Endometrium (tissue), 2 donors: ENCODE measurements at regions not wholly inside any gene's neighbourhood (a gene's known extent, or its start where the extent isn't known, plus 50 kb on each side); places are given as distances from the start of the nearest gene placed in this dataset.
"Not testable (repeated sequence)": the region's sequence is repeated elsewhere in the genome, so short reads cannot be mapped to it uniquely, and the experiment has no call there.

Experiments
- FAIRE-seq: peaks from 2 replicates; lab custom pipeline; 2012; peaks lifted over from hg19 to GRCh38; lab: Jason Lieb, UNC
- donor health status: control.
- donor health status: control.

DNA sequence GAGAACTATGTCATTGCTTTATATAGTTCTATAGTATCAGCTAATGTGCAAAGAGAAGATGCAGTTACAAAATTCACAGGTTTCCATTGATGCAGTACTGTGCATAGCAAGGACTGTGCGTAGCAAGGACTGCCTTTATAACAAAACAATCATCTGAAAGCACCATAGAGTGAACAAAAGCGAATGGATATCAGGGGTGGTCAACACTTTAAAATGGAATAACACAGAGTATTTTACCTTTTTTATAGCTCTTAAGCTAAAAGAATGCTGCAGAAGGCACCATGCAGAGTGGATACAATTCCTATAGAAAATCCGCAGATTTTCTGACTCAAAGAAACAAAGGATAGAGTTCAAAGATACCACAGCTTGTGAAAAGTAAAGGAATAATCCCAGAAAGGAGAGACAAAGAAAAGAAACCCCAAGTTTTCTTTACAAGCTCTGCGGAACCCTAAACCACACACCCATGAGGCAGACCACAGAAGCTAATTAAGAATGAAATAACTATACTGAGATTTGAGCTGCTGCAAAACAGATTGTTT is 229.9 kb upstream of the DTNA start:
- FAIRE-seq: no peak

- FAIRE-seq: no peak
Measured at GRCh38 chr18:34482204-34482603, 227.9 kb upstream of the DTNA start.

- FAIRE-seq: no peak
Measured at GRCh38 chr18:34483198-34483597, 226.9 kb upstream of the DTNA start.

- FAIRE-seq: no peak
Measured at GRCh38 chr18:34491719-34492118, 218.4 kb upstream of the DTNA start.

GRCh38 chr18:34492652-34493051 is 217.4 kb upstream of the DTNA start:
- FAIRE-seq: no peak

DNA sequence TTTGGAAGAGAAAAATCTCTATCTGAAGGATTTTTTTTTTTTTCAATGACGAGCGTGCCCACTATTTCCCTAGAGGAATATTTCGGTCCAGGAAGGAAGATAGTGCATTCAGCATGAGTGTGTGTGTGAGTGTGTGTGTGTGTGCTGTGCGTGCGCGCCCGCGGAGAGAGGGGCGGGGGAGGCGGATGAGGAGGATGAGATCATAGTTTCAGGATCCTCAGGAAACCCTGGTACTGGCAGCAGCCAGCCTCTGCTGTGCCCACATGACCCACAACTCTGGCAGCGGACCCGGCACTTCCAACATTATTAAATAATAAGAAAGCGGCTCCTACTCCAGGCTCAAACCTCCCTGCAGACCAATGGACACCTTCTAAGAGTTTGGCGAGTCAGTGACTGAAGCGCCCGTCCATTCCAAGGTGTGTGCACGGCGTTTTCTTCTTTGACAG is 217.0 kb upstream of the DTNA start:
- FAIRE-seq: no peak

GRCh38 chr18:34493566-34494358 is 216.3 kb upstream of the DTNA start:
- no peak for FAIRE-seq

- FAIRE-seq: no peak
Measured at GRCh38 chr18:34494359-34494696, 215.8 kb upstream of the DTNA start.

DNA sequence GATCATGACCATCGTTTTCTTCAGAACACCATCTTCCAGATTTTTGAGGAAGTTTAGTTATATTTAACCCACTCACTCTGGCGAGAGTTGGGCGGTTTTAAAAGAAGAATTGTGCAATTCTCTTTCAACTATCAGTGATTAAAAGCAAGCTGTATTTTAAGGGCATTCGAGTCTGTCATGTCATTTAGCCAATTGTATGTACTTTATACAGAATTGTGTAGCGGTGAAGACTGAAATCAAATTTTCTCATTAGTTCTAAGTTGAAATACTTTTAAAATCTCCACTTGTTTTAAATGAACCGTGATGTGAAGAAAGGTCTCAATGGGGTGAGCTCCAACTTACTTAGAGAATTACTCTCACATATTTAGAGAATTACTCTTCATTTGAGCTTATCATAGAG is 214.6 kb upstream of the DTNA start:
- no peak for FAIRE-seq

DNA sequence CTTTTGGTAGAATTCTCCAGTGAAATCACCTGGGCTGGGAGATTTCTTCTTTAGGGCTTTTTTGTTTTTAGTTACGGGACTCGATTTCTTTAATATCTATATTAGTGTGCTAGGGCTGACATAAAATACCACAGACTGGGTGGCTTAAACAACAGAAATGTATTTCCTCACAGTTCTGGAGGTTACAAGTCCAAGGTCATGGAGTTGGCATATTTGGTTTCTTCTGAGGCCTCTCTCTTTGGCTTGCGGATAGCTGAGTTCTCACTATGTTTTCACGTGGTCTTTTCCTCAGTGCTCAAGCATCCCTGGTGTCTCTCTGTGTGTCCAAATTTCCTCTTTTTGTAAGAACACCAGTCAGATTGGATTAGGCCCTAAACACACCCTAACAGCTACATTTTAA is 208.5 kb upstream of the DTNA start:
- FAIRE-seq: no peak

GRCh38 chr18:34506198-34506597 is 203.9 kb upstream of the DTNA start:
- no peak for FAIRE-seq

DNA sequence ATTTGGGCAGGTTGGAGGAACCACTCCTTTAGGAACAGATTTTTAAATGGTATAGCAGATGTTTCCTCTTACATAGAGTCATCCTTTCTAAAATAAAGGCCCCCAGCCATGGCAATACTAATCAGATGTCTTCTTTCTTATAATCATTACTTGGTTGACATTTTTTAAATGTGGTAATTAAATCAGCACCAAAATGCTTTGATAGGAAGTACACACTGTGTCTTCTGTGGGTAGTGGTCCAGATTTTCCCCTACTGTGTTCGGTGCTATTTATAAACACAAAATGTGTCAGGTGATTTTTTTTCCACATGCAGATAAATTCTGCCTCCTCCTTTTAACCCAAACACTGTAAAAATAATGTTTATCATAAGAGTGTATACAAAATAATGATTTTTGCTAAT is 200.9 kb upstream of the DTNA start:
- no peak for FAIRE-seq

DNA sequence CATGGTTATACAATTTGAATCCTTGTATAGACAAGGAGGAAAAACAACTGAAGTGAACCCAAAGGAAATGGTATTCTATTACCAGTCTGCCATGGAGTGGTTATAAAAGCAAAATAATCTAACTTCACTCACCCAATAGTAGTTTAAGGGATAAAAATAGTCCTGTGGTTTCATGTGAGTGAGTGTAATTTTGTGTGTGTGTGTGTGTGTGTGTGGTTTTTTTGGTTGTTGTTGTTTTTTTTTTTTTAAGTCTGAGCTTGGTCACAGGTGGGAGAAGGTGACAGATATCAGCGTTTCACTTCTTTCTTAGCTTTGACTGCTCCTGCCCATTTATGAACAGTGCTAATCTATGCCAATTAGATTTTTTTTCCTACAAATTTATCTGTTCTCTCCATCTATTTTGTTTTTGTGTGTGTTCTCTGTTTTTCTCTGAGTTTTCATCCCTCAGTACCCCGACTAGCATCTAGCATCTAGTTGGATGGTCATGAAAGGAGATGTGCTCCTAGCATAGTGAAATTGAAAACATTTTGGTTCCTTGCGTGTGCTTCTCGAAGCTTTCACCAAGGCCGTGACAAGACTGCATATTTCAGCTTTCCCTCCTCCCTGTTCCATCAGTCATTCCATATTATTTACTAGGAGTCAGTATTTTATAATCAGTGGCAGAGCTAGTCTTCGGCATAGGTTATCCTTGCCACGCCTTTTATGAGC is 200.1 kb upstream of the DTNA start:
- FAIRE-seq: no peak

DNA sequence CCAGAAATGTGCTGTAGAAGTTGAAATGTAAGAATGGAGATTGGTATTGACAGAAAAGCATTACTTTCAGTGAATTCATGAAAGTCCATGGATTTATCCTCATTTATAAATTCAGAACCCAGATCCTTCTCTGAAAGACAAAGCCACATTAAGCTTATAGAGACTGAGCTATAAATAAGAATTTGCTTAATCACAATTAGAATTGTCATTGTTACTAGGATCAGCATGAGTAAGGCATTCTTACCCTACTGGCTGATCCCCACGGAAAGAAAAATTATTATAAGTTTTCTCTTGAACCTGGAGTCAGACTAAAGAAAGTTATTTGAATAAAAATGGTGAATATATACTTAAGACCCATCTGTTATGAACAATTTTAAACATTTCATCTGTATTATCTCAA is 199.2 kb upstream of the DTNA start:
- no peak for FAIRE-seq

DNA sequence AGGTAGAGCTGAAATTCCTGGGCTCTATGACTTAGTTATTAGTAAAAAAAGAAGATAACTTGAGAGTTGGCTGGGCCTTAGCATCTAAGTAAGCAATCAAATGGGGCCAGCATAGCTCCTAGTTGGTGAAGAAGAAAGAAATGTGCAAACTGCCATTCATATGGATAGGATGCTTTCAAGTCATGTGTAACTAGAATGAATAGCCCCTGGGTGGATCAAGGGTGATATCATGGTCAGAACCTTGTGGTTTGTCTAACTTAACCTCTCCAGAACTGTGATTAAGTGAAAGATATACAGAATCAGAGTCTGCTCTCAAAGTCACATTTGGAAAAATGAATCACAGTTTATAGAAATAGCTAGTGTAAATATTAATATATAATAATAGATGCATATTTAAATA is 198.7 kb upstream of the DTNA start:
- no peak for FAIRE-seq

DNA sequence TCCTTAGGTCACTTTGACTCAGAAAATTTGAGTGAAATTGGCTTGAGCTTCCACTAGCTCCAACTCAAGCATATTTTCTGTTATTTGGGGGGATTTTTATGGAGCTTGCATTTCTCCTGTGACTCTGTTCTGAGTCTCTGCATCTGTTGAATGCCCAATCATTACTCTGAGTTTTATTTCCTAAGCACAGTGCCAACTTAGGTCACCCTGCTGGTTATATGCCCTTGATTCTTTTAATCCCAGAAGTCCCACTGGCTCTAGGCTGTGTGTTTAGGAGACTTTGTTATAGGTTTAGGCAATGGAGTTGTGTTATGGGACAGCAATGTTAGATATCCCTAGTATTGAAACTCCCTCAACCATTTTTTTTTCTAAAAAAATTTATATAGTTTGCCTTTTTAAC is 198.2 kb upstream of the DTNA start:
- FAIRE-seq: no peak

- FAIRE-seq: no peak
Measured at GRCh38 chr18:34514238-34514637, 195.9 kb upstream of the DTNA start.

DNA sequence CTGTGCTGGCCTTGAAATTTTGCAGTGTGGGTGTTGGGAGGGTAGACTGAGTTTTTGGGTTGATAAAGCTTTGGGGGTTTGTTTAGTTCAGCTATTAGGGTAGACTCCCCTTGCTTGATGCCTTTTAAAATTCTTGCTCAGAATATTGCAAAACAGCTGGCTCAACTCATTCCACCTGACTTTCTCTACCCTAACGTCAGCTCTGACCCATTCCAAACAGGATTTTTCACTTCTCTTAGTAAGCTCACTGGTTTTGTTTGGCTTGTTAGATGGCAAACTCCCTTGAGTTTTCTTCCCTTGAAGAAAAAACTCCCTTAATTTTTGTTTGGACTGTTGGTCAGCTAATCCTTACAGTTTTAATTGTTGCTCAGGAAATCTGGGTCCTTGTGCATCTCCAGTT is 195.1 kb upstream of the DTNA start:
- FAIRE-seq: no peak

DNA sequence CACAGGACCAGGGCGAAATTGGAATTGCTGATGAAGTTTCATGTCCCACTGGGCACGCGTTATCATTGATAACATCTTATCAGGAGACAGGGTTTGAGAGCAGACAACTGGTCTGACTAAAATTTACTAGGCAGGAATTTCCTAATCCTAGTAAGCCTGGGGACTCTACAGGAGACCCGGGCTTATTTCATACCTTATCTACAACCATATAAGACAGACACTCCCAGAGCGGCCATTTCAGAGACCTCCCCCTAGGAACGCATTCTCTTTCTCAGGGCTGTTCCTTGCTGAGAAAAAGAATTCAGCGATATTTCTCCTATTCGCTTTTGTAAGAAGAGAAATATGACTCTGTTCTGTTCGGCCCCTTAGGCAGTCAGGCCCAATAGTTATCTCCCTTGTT is 193.7 kb upstream of the DTNA start:
- FAIRE-seq: not testable (repeated sequence)

DNA sequence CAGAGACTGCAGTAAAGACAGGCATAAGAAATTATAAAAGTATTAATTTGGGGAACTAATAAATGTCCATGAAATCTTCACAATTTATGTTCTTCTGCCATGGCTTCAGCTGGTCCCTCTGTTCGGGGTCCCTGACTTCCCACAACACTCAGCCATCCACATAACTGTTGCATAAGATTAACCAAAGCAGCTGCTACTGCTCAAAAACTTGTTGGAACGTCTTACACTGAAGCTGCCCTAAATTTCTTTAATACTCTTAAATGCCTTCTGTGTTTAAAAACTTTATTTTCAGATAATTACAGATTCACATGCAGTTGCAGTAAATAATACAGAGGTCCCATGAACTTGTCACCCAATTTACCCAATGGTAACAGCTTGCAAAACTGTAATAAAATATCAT is 193.1 kb upstream of the DTNA start:
- FAIRE-seq: not testable (repeated sequence)

DNA sequence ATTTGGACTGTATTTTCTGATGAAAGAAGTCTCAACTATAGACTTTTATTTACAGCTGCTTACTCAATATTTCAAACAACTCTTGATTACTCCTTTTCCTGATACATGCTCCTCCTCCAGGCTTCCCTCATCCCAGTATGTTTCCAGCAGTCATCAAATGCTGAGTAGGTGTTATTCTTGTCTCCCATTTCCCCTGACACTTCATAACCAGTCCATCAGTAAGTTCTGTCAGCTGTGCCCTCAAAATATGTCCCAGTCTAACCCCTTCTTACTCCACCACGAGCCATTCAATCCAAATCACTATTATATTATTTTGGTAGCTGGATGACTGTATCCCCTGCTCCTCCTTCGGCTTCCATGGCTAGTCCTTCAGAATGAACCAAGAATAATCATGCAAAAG is 189.1 kb upstream of the DTNA start:
- FAIRE-seq: no peak

GRCh38 chr18:34522603-34523002 is 187.5 kb upstream of the DTNA start:
- no peak for FAIRE-seq

DNA sequence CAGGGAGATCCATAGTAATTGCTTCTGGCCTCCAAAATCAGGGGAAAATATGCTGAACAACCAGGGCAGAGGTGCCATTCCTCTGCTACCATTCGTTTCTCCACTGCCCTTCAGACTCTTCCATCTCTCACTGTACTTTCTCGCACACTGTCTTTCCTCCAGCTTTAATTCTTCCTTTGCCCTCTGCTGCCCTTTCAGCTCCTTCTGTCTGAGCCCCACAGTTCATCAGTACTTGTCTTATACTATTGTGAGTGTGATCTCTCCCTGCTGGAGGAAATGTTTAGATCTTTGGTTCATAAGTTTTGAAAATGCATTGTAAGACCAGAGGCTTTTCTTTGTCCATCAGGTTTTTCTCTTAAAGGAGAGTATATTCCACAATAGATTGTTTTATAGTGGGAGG is 184.9 kb upstream of the DTNA start:
- FAIRE-seq: no peak

GRCh38 chr18:34528177-34528576 is 181.9 kb upstream of the DTNA start:
- FAIRE-seq: no peak
